CD4-positive, alpha-beta T cell (primary cell): ENCODE measurements at regions not wholly inside any gene's neighbourhood (a gene's known extent, or its start where the extent isn't known, plus 50 kb on each side); places are given as distances from the start of the nearest gene placed in this dataset.

Source experiments
- ATAC-seq: fragments of 200-7000 bp; cut with Tn5 transposase; one replicate; pipeline ENCODE4 v1.10.0; 2022; ENCODE audit warnings: mild to moderate bottlenecking; ENCODE audit not compliant: poor library complexity
- CTCF ChIA-PET: fragments of 350-600 bp; sonication (Branson Sonifier 250); formaldehyde crosslinking; loops from one replicate; lab custom pipeline; 2021; ENCODE audit warnings: antibody characterized with exemption, inconsistent platforms; lab: Charles Lee
- POLR2A ChIA-PET: fragments of 350-600 bp; sonication (Branson Sonifier 250); formaldehyde crosslinking; loops from one replicate; lab custom pipeline; 2021; ENCODE audit warnings: antibody characterized with exemption, inconsistent platforms; lab: Charles Lee
- DNase-seq, 14 experiments: peaks; one replicate each; pipeline ENCODE4 v3.0.0-alpha.2; 2013 to 2020; ENCODE audit warnings: mixed read lengths in 2 of 14
- H3K27ac ChIP-seq, 2 donors: one replicate each; pipeline versions ENCODE4 v1.5.1 to v1.7.0; 2013; ENCODE audit warnings: low read length in 2 of 2, low read depth in 1 of 2, mild to moderate bottlenecking in 1 of 2
- H3K27me3 ChIP-seq, 2 experiments: 1 replicate in 1 of 2; 2 replicates in 1 of 2; pipeline versions ENCODE4 v1.6.1 to v1.7.0; 2013; ENCODE audit warnings: low read length in 2 of 2, control low read depth in 1 of 2, mild to moderate bottlenecking in 1 of 2, moderate library complexity in 1 of 2; ENCODE audit not compliant: insufficient read depth in 2 of 2, control insufficient read depth in 1 of 2
- H3K36me3 ChIP-seq: one replicate; pipeline ENCODE4 v1.6.1; 2013; ENCODE audit warnings: low read length, control low read depth; ENCODE audit not compliant: insufficient read depth
- H3K4me1 ChIP-seq: one replicate; pipeline ENCODE4 v1.6.1; 2013; ENCODE audit warnings: low read length, control low read depth; ENCODE audit not compliant: insufficient read depth
- H3K4me3 ChIP-seq: one replicate; pipeline ENCODE4 v1.5.1; 2013; ENCODE audit warnings: mild to moderate bottlenecking, low read length, moderate library complexity
- H3K9me3 ChIP-seq, 2 experiments: 1 replicate in 1 of 2; 2 replicates in 1 of 2; pipeline versions ENCODE4 v1.6.1 to v1.7.0; 2013; ENCODE audit warnings: low read length in 2 of 2, mild to moderate bottlenecking in 2 of 2, control low read depth in 1 of 2, moderate library complexity in 1 of 2; ENCODE audit not compliant: control insufficient read depth in 1 of 2, insufficient read depth in 1 of 2
- H3K27ac Mint-ChIP-seq: one replicate; pipeline ENCODE4 v1.8.0; 2020; ENCODE audit warnings: mixed read lengths
- H3K27me3 Mint-ChIP-seq: one replicate; pipeline ENCODE4 v1.8.0; 2021; ENCODE audit warnings: mixed read lengths
- H3K36me3 Mint-ChIP-seq: one replicate; pipeline ENCODE4 v1.8.0; 2021; ENCODE audit warnings: low read depth, mixed read lengths
- H3K4me1 Mint-ChIP-seq: one replicate; pipeline ENCODE4 v1.8.0; 2021; ENCODE audit warnings: low read depth, mixed read lengths
- H3K4me3 Mint-ChIP-seq: one replicate; pipeline ENCODE4 v1.8.0; 2020; ENCODE audit warnings: mild to moderate bottlenecking, mixed read lengths
- H3K9me3 Mint-ChIP-seq: one replicate; pipeline ENCODE4 v1.8.0; 2020; ENCODE audit warnings: mixed read lengths
- intact Hi-C, 2 experiments: fragments of 100-400 bp; cut with DNase I in 1 of 2; cut with micrococcal nuclease in 1 of 2; formaldehyde crosslinking; loops; one replicate each; pipeline versions ENCODE4 v1.15.1 to v1.9.0; 2023 to 2025; cut with DNase I, micrococcal nuclease
- TF ChIP-seq, protein P1 (sequence below): fragments of 200-600 bp; IDR thresholded peaks from one replicate; pipeline ENCODE4 v1.8.0; 2022; ENCODE audit warnings: antibody characterized with exemption, mild to moderate bottlenecking

DNA sequence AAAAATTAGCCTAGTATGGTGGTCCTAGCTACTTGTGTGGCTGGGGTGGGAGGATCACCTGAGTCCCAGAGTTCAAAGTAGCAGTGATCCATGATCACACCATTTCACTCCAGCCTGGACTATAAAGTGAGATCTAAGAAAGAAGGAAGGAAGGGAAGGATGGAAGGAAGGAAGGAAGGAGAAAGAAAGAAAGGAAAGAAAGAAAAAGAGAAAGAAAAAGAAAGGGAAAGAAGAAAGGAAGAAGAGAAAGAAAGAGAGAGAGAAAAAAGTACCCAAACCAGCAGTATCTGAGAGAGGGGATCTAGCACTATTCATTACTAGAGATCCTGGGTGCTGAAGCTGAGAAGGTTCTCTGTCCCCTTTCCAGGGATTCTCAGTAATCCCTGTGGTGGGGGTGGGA lies 197.8 kb downstream of the CD83 start:
- H3K9me3 ChIP-seq = no peaks in the 10 kb centered on the region
- H3K36me3 Mint-ChIP-seq = no peaks in the 10 kb centered on the region
- intact Hi-C loops = no loop called here
- ChIA-PET POLR2A (no interaction called here), CTCF (no interaction called here)
- TF ChIP-seq, protein P1, sequence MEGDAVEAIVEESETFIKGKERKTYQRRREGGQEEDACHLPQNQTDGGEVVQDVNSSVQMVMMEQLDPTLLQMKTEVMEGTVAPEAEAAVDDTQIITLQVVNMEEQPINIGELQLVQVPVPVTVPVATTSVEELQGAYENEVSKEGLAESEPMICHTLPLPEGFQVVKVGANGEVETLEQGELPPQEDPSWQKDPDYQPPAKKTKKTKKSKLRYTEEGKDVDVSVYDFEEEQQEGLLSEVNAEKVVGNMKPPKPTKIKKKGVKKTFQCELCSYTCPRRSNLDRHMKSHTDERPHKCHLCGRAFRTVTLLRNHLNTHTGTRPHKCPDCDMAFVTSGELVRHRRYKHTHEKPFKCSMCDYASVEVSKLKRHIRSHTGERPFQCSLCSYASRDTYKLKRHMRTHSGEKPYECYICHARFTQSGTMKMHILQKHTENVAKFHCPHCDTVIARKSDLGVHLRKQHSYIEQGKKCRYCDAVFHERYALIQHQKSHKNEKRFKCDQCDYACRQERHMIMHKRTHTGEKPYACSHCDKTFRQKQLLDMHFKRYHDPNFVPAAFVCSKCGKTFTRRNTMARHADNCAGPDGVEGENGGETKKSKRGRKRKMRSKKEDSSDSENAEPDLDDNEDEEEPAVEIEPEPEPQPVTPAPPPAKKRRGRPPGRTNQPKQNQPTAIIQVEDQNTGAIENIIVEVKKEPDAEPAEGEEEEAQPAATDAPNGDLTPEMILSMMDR = no peak
- no peaks in the 10 kb centered on the region for H3K27me3 Mint-ChIP-seq
- no peaks in the 10 kb centered on the region for H3K9me3 Mint-ChIP-seq
- H3K27ac ChIP-seq = no peak overlapping the region
- no peak for ATAC-seq
- peaks cover 13% of the 10 kb centered on the region for H3K4me1 Mint-ChIP-seq
- no peak overlapping the region for H3K4me3 ChIP-seq
- H3K4me1 ChIP-seq = peaks cover 7% of the 10 kb centered on the region
- H3K4me3 Mint-ChIP-seq = no peak overlapping the region
- no peaks in the 10 kb centered on the region for H3K36me3 ChIP-seq
- DNase-seq = no peak
- H3K27ac Mint-ChIP-seq = no peak overlapping the region
- H3K27me3 ChIP-seq = no peaks in the 10 kb centered on the region

DNA sequence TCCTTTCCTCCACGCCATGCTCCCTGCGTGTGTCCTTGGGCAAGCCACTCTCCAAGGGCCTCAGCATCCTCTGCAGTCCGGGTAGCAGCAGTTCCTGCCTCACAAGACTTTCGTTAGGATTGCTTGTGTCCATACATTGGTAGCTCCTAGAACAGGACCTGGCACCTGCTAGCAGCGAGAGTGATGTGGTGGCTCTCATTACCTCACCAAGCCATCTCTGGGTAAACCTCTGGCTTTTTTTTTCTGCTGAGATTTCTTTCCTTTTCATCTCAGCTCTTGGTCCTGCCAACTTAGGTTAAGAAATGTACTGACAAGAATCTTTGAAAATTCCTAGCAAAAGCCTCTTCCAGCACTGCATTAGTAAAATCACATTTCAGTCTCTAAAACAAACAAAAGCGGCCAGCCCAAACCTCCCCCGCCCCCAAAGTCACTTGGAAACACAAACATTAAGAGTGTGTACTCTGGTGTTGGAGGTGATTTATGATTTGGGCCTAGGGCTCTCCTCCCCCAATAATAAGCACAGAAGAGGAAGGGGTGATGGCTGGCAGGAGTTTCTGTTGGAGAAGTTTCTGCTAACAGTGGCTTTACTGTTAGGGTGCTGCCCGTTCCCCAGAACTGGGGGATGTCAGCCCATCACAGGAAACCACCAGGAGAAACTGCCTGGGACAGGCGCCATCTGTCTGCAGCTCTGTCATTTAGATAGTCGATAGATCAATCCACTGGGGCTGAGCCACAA lies 199.2 kb downstream of the CD83 start:
- ATAC-seq (no peak), DNase-seq (peak in 4 of 14 experiments; percentile 3 to 33 (median 28))
- Histone ChIP-seq H3K27ac (no peak overlapping the region), H3K4me1 (peaks cover 7% of the 10 kb centered on the region), H3K36me3 (no peaks in the 10 kb centered on the region), H3K4me3 (no peak overlapping the region), H3K9me3 (no peaks in the 10 kb centered on the region), H3K27me3 (no peaks in the 10 kb centered on the region)
- H3K4me1 Mint-ChIP-seq = peaks cover 13% of the 10 kb centered on the region
- CTCF ChIA-PET = no interaction called here
- no peaks in the 10 kb centered on the region for H3K27me3 Mint-ChIP-seq
- POLR2A ChIA-PET = no interaction called here
- intact Hi-C loops = no loop called here
- TF ChIP-seq, protein P1 = peak; percentile 20
- H3K9me3 Mint-ChIP-seq = no peaks in the 10 kb centered on the region
- no peak overlapping the region for H3K4me3 Mint-ChIP-seq
- no peaks in the 10 kb centered on the region for H3K36me3 Mint-ChIP-seq
- H3K27ac Mint-ChIP-seq = no peak overlapping the region

DNA sequence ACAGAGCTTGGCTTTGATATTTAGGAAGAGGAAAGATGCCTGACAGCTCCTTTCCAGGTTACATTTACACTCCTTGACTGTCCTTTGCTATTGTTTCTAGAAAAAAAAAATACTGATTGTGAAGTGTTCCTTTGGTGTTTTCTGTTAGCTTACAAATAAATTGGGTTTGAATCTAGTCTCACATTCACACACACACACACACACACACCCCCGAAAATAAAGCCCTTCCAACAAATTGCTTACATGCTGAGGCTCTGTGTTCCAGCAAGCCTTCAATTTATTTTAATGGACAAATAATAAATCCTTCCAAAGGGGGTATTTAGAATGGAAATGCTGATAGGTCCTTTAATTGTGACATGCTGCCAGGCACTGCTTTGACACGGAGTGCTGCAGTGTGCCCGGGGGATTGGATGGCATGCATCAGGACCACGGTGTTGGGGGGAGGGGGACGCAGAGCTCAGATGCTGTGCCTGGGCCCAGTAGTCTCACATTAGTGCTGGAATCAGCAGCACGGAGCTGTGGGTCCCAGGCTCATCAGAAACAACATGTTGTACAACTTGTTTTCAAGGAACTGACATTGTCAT lies 199.9 kb downstream of the CD83 start:
- Histone ChIP-seq H3K27me3 (no peaks in the 10 kb centered on the region), H3K4me1 (peaks cover 7% of the 10 kb centered on the region), H3K9me3 (no peaks in the 10 kb centered on the region), H3K36me3 (no peaks in the 10 kb centered on the region), H3K27ac (no peak overlapping the region), H3K4me3 (no peak overlapping the region)
- DNase-seq = no peak
- TF ChIP-seq, protein P1 = no peak
- H3K9me3 Mint-ChIP-seq = no peaks in the 10 kb centered on the region
- H3K36me3 Mint-ChIP-seq = no peaks in the 10 kb centered on the region
- no peaks in the 10 kb centered on the region for H3K27me3 Mint-ChIP-seq
- no peak for ATAC-seq
- intact Hi-C loops = no loop called here
- POLR2A ChIA-PET = no interaction called here
- H3K27ac Mint-ChIP-seq = no peak overlapping the region
- H3K4me3 Mint-ChIP-seq = no peak overlapping the region
- H3K4me1 Mint-ChIP-seq = peaks cover 16% of the 10 kb centered on the region
- CTCF ChIA-PET = no interaction called here
